ENCODE measurements at regions not wholly inside any gene's neighbourhood (a gene's known extent, or its start where the extent isn't known, plus 50 kb on each side); places are given as distances from the start of the nearest gene placed in this dataset.

GRCh38 chr4:32196950-32197688 is 1477.0 kb downstream of the PCDH7 start:
- no peak overlapping the region for H3K27ac Mint-ChIP-seq
- DNase-seq, result no peak
- 0 out of 2 replicates have a peak, but pooled peaks cover 4% of the 10 kb centered on the region for H3K36me3 Mint-ChIP-seq (ENCODE audit: low read depth)
- no peak overlapping the region for H3K4me3 Mint-ChIP-seq
- peaks cover 34% of the 10 kb centered on the region for H3K9me3 Mint-ChIP-seq
- no peaks in the 10 kb centered on the region for H3K4me1 Mint-ChIP-seq (ENCODE audit: low read depth)
- TF ChIP-seq, protein P1, sequence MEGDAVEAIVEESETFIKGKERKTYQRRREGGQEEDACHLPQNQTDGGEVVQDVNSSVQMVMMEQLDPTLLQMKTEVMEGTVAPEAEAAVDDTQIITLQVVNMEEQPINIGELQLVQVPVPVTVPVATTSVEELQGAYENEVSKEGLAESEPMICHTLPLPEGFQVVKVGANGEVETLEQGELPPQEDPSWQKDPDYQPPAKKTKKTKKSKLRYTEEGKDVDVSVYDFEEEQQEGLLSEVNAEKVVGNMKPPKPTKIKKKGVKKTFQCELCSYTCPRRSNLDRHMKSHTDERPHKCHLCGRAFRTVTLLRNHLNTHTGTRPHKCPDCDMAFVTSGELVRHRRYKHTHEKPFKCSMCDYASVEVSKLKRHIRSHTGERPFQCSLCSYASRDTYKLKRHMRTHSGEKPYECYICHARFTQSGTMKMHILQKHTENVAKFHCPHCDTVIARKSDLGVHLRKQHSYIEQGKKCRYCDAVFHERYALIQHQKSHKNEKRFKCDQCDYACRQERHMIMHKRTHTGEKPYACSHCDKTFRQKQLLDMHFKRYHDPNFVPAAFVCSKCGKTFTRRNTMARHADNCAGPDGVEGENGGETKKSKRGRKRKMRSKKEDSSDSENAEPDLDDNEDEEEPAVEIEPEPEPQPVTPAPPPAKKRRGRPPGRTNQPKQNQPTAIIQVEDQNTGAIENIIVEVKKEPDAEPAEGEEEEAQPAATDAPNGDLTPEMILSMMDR (IDR thresholded peaks at IDR 0.05), result no peak
- H3K27me3 Mint-ChIP-seq (ENCODE audit: insufficient read depth), result no peaks in the 10 kb centered on the region

DNA sequence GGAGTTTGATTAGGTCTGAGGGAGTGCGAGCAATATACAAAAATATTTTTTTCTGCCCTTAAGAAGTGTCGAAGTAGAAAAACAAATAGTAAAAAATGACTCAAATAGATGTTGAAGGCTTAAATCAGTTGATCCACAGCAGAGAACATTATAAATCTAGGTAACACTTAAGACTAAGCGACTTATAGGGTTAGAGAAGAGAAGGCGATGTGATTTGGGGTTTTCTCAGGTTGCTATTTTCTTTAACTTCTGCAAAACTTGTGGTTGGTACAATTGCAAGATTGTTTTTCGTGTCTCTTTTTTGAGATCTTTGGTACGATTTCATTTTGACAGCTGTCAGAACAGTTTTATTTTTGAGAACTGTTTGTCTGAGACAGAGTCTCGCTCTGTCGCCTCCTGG is 1479.5 kb downstream of the PCDH7 start:
- no peaks in the 10 kb centered on the region for H3K4me1 Mint-ChIP-seq (ENCODE audit: low read depth)
- H3K9me3 Mint-ChIP-seq, result peaks cover 51% of the 10 kb centered on the region
- peaks cover 2% of the 10 kb centered on the region; the same call in 1 of the 2 replicates for H3K27me3 Mint-ChIP-seq (ENCODE audit: insufficient read depth)
- TF ChIP-seq, protein P1 (IDR thresholded peaks at IDR 0.05), result no peak
- H3K27ac Mint-ChIP-seq, result no peak overlapping the region
- H3K4me3 Mint-ChIP-seq, result no peak overlapping the region
- H3K36me3 Mint-ChIP-seq (ENCODE audit: low read depth), result peaks cover 8% of the 10 kb centered on the region; the same call in 1 of the 2 replicates
- no peak for DNase-seq

- TF ChIP-seq, protein P1 (IDR thresholded peaks at IDR 0.05), result no peak
- H3K4me1 Mint-ChIP-seq (ENCODE audit: low read depth), result no peaks in the 10 kb centered on the region
- H3K27ac Mint-ChIP-seq, result no peak overlapping the region
- DNase-seq, result no peak
- peaks cover 8% of the 10 kb centered on the region; the same call in 1 of the 2 replicates for H3K36me3 Mint-ChIP-seq (ENCODE audit: low read depth)
- no peak overlapping the region for H3K4me3 Mint-ChIP-seq
- H3K9me3 Mint-ChIP-seq, result peaks cover 46% of the 10 kb centered on the region
- H3K27me3 Mint-ChIP-seq (ENCODE audit: insufficient read depth), result peaks cover 2% of the 10 kb centered on the region; the same call in 1 of the 2 replicates
Observed at GRCh38 chr4:32203340-32203739, 1483.2 kb downstream of the PCDH7 start.

DNA sequence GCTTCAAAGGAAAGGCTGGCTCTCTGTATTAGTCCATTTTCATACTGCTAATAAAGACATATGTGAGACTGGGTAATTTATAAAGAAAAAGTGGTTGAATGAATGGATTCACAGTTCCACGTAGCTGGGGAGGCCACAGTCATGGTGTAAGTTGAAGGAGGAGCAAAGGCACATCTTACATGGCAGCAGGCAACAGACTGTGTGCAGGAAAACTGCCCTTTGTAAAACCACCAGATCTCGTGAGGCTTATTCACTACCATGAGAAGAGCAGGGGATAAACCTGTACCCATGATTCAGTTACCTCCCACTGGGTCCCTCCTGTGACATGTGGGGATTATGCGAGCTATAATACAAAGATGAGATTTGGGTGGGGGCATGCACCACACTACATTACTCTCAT is 1486.6 kb downstream of the PCDH7 start:
- peaks cover 2% of the 10 kb centered on the region; the same call in 1 of the 2 replicates for H3K27me3 Mint-ChIP-seq (ENCODE audit: insufficient read depth)
- TF ChIP-seq, protein P1 (IDR thresholded peaks at IDR 0.05), result no peak
- peaks cover 4% of the 10 kb centered on the region; the same call in 1 of the 2 replicates for H3K36me3 Mint-ChIP-seq (ENCODE audit: low read depth)
- no peak for DNase-seq
- peaks cover 62% of the 10 kb centered on the region for H3K9me3 Mint-ChIP-seq
- no peaks in the 10 kb centered on the region for H3K4me1 Mint-ChIP-seq (ENCODE audit: low read depth)
- H3K27ac Mint-ChIP-seq, result no peak overlapping the region
- H3K4me3 Mint-ChIP-seq, result no peak overlapping the region

DNA sequence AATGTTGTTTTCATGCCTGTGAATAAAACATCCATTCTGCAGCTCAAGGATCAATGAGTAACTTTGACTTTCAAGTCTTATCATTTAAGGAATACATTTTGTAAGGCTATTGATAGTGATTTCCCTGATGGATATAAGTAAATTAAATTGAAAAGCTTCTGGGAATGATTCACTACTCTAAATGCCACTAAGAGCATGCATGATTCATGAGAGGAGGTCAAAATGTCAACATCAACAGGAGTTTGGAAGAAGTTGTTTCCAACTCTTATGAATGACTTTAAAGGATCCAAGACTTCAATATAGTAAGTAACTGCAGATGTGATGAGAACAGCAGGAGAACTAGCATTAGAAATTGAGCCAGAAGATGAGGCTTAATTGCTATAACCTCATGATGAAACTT is 1487.3 kb downstream of the PCDH7 start:
- H3K9me3 Mint-ChIP-seq, result peaks cover 55% of the 10 kb centered on the region
- H3K27me3 Mint-ChIP-seq (ENCODE audit: insufficient read depth), result peaks cover 2% of the 10 kb centered on the region; the same call in 1 of the 2 replicates
- no peaks in the 10 kb centered on the region for H3K4me1 Mint-ChIP-seq (ENCODE audit: low read depth)
- no peak for DNase-seq
- TF ChIP-seq, protein P1 (IDR thresholded peaks at IDR 0.05), result no peak
- H3K4me3 Mint-ChIP-seq, result no peak overlapping the region
- H3K36me3 Mint-ChIP-seq (ENCODE audit: low read depth), result peaks cover 1% of the 10 kb centered on the region; the same call in 1 of the 2 replicates
- H3K27ac Mint-ChIP-seq, result no peak overlapping the region

Measured in HFFc6 (cell line).